Globus pallidus (tissue), 1 donor: ENCODE measurements at regions not wholly inside any gene's neighbourhood (a gene's known extent, or its start where the extent isn't known, plus 50 kb on each side); places are given as distances from the start of the nearest gene placed in this dataset.
A peak's percentile ranks its signal among the peaks of the same experiment; 100 is the strongest.

Experiments used
- DNase-seq: peaks from one replicate; pipeline ENCODE4 v3.0.0-alpha.2; 2015; ENCODE audit warnings: low spot score

DNA sequence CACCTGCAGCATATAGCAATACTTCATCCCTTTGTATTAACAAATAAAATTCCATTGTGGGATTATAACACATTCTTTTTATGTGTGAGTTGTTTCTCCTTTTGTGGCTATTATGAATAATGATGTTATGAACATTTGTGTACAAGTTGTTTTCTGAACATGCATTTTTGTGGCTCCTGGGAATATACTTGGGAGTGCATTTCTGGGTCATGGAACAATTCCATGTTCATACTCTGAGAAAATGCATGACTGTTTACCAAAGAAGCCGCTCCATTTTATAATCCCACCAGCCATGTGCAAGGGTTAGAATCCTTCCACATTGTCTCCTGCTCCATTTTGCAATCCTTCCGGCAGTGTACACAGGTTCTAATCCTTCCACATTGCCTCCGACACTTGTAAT lies 713.8 kb downstream of the TBC1D22A start:
- no peak for DNase-seq

GRCh38 chr22:47474895-47475294 lies 712.4 kb downstream of the TBC1D22A start:
- DNase-seq: no peak

DNA sequence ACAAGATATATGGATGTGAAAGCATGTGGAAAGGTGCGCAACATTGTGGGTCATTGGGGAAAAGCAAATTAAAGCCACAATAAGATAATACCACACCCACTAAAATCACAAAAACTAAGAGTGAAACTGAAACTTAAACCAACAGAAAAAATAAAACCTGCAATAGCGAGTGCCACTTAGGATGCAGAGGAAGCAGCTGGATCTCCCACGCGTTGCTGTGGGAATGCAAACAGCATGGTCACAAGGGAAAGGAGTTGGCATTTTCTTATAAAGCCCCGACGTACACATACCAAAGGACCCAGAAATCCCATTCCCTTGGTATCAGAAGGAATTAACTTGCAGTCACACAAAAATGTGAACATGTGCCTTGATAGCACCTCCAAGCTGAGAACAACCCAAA lies 712.0 kb downstream of the TBC1D22A start:
- no peak for DNase-seq

DNA sequence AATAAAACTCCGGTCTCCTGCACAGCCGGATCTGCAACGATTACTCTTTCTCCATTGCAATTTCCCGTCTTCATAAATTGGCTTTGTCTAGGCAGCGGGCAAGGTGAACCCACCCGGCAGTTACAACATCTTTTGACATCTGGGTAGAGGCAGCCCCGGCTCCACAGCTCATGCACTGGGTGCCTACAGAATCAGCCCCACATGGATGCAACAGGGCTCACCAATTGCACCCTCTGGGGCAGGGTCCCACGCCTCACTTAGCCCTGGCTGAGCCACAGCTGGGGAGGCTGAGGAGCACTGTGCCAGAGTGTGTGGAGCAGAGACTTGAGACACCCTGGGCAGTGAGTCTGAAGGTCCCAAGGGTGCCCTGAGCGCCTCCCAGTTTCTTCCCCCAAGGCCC lies 710.2 kb downstream of the TBC1D22A start:
- DNase-seq: no peak

DNA sequence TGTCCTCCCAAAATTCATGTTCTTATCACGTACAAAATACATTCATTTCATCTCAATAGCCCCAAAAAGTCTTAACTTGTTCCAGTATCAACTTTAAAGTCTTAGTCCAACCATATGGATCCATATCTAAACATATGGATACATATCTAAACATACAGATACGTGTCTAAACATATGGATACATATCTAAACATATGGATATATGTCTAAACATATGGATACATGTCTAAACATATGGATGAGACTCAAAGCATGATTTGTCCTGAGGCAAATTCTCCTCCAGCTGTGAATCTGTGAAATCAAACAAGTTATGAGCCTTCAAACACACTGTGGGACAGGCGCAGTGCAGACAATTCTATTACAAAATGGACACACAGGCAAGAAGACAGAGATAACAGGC lies 709.0 kb downstream of the TBC1D22A start:
- no peak for DNase-seq

GRCh38 chr22:47465809-47466208 lies 703.4 kb downstream of the TBC1D22A start:
- DNase-seq: no peak

GRCh38 chr22:47465222-47465621 lies 702.8 kb downstream of the TBC1D22A start:
- no peak for DNase-seq

GRCh38 chr22:47463220-47463619 lies 700.8 kb downstream of the TBC1D22A start:
- no peak for DNase-seq

- no peak for DNase-seq
These were observed 698.4 kb downstream of the TBC1D22A start for GRCh38 chr22:47460861-47461260.

- DNase-seq: peak; percentile 1
These were observed 697.7 kb downstream of the TBC1D22A start for GRCh38 chr22:47460176-47460575.

- no peak for DNase-seq
These were observed 695.9 kb downstream of the TBC1D22A start for GRCh38 chr22:47458348-47458747.

DNA sequence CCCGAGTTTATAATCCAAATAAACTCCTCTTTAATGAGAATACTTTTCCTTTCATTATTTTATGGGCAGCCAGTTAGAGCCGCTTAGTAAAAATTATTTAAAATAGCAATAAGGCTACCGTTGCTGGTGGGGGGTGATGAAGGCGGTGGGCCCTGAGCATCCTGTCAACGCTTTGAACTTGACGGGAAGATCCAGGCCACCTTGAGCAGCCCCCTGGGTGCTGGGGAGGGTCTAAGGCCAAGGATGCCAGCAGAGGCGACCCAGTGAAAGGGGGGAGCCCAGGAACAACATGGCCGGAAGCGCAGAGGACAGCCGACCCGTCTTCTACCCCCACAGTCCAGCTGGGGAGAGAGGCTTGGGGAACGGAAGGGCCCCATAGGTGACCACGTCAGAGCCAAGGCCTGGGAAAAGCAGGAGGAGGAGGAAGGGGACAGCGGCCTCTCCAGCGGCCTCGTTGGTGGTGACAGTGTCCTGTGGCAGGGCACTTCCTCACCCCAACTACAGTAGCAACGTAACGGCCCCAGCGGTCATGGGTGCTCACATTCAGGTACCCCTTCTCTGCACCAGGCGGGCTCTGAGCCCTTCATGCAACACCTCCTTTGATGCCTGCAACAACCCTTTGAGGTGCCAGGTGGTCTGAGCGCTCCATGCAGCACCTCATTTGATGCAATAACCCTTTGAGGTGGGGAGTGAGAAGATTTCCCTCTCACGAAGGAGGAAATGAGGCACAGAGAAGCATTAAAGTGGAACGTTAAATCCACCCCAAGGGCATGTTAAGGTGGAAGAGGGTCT lies 695.3 kb downstream of the TBC1D22A start:
- no peak for DNase-seq

DNA sequence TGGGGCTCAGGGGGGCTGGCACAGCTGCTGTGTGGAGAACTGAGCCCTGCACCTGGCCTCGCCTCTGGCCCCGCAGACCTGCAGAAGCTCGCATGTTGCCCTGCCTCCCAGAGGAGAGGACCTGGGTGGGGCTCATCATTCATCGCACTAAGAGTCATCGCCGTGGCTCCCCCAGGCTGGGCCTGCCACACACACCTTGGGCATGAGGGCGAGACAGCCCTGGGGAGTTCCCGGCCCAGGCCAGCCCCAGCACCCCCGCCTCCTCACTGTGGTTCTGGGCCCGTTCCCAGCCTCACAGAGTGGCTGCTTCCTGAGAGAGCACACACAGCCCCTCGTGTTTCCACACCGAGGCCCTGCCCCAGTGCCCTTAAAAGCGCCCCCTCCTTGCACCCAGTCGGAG lies 694.6 kb downstream of the TBC1D22A start:
- no peak for DNase-seq

DNA sequence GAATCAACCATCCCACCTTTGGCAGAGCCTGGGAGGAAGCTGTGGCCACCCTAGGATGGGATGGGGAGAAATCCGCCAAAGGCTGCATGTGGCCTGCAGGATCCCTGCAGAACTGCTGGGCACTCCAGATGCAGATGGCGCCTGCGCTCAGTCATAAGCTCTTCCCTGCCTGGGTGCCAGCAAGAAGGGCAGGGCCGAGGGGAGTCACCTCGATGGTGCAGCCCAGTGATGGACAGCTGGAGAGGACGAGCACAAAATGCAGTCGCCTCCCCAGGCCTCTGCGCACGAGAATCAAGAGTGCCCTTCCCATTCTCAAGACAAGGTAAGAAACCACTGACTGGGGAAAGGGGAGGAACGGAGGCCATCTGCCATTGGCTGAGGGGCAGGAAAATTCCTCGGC lies 693.6 kb downstream of the TBC1D22A start:
- no peak for DNase-seq

DNA sequence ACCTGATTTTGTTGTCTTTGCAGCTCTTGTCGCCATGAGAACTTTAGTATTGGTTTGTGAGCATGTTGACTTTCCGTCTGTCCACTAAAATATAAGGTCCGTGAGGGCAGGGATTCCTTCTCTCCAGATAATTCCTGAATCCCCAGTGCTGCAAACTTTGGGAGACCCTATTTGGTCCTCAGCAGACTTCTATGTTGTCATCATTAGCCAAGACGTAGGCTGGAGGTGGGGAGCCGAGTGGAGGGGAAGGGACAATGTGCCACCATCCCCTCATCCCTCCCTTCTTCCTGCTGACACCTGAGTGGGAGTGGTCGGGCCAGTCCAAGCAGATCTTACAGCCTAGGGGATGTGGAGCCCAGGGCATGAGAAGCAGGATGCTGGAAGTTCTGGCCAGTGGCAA lies 690.6 kb downstream of the TBC1D22A start:
- DNase-seq: no peak

- no peak for DNase-seq
These were observed 689.7 kb downstream of the TBC1D22A start for GRCh38 chr22:47452184-47452583.

DNA sequence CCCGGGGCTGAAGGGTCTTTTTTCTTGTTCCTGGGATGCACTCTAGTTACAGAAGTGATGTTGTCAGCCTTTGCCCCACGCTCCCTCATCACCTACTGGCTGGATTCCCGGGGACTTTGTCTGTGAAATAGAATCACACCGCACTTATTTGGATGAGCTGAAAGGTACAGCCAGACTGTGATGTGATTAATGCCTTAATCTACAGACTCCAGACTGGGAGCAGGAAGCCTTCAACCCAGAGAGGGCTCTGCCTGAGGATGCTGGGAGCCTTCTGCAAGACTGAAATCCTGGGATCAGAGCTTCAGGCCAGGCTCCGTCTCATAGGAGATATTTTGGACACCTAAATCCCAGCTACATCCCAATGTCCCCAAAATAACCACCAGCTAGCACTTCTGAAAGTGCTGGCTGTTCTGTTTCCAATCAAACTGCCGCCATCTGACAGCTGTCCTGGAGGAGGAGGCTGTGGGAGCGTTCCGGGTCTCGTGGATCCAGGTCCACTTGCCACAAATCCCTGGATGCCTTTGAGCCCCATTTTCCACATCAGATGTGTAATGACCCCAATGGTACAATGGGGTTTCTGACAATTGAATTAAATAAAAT lies 688.5 kb downstream of the TBC1D22A start:
- DNase-seq: no peak

DNA sequence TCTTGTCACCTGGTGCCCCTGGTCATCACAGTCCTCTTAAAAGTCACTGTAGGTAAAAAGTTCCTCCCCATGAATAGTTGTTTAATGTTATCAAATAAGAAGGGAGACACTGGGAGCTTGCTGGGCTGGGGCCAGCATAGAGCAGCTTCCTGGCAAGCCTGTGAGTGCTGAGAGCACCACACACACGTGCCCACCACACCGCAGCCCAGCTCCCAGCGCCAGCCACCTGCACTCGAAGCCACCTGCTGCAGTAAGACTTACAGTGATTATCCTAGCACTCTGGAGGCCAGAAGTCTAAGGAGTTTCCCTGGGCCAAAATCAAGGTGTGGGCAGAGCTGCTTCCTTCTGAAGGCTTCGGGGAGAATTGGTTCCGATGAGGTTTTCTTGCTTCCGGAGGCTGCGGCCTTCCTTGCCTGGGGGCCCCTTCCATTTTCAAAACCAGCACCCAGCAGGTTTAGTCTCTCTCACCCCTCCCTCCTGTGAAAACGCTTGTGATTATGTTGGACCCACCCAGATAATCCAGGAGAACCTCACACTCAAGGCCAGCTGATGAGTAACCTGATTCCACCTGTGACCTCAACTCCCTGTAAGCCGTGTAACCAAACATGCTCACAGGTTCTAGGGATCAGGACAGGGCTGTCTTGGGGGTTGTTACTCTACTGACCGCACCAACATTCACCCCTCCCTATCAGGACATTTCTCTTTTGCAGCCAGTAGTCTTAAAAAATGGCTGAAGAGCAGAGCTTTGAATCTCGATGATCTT lies 687.2 kb downstream of the TBC1D22A start:
- no peak for DNase-seq

DNA sequence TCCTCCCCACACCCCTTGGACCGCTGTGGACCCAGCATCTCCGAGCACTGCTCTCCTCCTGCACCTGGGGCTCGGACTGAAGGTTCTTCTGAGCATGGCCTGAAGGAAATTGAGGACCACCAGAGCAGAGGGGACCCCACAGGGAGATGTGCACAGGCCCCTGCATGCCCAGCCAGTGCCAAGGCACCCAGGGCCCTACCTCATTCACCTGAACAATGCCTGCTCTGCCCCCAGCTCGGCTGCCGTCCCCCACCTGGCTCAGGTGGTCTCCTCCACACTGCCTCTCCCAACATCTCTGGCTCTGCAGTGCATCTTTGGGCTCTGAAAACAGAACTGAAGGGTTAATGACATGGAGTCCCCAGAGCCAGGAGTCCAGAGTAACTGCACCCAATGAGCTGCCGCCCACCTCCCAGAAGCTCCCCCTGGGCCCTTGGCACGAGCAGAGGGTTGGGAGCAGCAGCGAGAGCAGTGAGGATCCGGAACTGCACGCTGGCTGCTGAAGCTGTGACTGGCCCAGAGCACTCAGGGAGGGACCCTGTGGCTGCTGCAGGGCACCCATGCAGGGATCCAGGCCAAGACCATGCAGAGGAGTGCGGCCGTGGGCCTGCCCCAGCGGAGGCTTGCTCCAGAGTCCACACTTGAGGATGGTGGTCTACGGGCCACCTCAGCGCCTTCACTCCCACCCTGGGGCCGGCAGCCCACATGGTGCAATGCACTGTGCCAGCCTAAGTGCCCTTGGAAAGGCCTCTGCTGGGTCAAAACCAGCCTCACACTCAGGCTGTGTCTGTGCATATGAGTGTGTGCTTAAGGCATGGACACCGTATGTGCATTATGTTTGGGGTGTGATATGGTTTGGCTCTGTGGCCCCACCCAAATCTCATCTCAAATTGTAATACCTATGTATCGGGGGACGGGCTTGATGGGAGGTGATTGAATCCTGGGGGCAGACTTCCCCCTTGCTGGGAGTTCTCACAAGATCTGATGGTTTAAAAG lies 686.1 kb downstream of the TBC1D22A start:
- DNase-seq: no peak

GRCh38 chr22:47446821-47447810 lies 684.7 kb downstream of the TBC1D22A start:
- no peak for DNase-seq

- DNase-seq: no peak
These were observed 683.9 kb downstream of the TBC1D22A start for GRCh38 chr22:47446331-47446730.
